H1 (cell line): ENCODE measurements at regions not wholly inside any gene's neighbourhood (a gene's known extent, or its start where the extent isn't known, plus 50 kb on each side); places are given as distances from the start of the nearest gene placed in this dataset.

Source experiments
- CHD1 ChIP-seq: IDR thresholded peaks from 2 replicates; pipeline ENCODE4 v1.6.1; 2012; ENCODE audit warnings: low read depth, low read length, improper control_type of control experiment
- GTF2F1 ChIP-seq: IDR thresholded peaks from 2 replicates; pipeline ENCODE4 v1.6.1; 2012; ENCODE audit warnings: low read depth, low read length, improper control_type of control experiment, borderline replicate concordance
- KDM4A ChIP-seq: IDR thresholded peaks from one replicate; pipeline ENCODE4 v1.7.1; 2012; ENCODE audit warnings: low read depth, mild to moderate bottlenecking, moderate library complexity, low read length, inconsistent platforms; ENCODE audit not compliant: severe bottlenecking
- TF ChIP-seq, protein P1 (sequence below): fragments of 300-600 bp; sonication (generic); IDR thresholded peaks from 2 replicates; pipeline ENCODE4 v1.7.1; 2012; ENCODE audit warnings: low read length, moderate library complexity, mild to moderate bottlenecking, inconsistent platforms; ENCODE audit not compliant: insufficient replicate concordance
- TF ChIP-seq, protein P2 (sequence below): IDR thresholded peaks from 2 replicates; pipeline ENCODE4 v1.6.1; 2012; ENCODE audit warnings: inconsistent platforms

DNA sequence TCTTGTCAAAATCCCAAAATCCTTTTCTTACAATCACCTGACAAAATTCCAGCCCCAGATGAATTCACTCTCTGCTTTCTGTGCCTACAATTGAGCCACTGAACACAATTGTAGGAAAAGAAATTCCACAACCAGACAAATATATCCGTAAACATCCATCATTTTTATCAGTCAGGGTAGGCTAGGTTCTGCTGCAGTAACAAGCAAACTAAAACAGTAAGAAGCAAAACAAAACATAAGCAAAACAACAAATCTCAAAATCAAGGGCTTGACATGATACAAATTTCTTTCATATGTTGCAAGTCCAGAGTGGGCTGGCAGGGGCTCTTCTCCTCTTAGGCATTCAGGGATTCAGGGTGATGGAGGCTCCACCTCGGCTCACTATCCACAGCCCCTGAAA lies 114.2 kb upstream of the MAN2A1 start (continued):
- TF ChIP-seq, protein P1, sequence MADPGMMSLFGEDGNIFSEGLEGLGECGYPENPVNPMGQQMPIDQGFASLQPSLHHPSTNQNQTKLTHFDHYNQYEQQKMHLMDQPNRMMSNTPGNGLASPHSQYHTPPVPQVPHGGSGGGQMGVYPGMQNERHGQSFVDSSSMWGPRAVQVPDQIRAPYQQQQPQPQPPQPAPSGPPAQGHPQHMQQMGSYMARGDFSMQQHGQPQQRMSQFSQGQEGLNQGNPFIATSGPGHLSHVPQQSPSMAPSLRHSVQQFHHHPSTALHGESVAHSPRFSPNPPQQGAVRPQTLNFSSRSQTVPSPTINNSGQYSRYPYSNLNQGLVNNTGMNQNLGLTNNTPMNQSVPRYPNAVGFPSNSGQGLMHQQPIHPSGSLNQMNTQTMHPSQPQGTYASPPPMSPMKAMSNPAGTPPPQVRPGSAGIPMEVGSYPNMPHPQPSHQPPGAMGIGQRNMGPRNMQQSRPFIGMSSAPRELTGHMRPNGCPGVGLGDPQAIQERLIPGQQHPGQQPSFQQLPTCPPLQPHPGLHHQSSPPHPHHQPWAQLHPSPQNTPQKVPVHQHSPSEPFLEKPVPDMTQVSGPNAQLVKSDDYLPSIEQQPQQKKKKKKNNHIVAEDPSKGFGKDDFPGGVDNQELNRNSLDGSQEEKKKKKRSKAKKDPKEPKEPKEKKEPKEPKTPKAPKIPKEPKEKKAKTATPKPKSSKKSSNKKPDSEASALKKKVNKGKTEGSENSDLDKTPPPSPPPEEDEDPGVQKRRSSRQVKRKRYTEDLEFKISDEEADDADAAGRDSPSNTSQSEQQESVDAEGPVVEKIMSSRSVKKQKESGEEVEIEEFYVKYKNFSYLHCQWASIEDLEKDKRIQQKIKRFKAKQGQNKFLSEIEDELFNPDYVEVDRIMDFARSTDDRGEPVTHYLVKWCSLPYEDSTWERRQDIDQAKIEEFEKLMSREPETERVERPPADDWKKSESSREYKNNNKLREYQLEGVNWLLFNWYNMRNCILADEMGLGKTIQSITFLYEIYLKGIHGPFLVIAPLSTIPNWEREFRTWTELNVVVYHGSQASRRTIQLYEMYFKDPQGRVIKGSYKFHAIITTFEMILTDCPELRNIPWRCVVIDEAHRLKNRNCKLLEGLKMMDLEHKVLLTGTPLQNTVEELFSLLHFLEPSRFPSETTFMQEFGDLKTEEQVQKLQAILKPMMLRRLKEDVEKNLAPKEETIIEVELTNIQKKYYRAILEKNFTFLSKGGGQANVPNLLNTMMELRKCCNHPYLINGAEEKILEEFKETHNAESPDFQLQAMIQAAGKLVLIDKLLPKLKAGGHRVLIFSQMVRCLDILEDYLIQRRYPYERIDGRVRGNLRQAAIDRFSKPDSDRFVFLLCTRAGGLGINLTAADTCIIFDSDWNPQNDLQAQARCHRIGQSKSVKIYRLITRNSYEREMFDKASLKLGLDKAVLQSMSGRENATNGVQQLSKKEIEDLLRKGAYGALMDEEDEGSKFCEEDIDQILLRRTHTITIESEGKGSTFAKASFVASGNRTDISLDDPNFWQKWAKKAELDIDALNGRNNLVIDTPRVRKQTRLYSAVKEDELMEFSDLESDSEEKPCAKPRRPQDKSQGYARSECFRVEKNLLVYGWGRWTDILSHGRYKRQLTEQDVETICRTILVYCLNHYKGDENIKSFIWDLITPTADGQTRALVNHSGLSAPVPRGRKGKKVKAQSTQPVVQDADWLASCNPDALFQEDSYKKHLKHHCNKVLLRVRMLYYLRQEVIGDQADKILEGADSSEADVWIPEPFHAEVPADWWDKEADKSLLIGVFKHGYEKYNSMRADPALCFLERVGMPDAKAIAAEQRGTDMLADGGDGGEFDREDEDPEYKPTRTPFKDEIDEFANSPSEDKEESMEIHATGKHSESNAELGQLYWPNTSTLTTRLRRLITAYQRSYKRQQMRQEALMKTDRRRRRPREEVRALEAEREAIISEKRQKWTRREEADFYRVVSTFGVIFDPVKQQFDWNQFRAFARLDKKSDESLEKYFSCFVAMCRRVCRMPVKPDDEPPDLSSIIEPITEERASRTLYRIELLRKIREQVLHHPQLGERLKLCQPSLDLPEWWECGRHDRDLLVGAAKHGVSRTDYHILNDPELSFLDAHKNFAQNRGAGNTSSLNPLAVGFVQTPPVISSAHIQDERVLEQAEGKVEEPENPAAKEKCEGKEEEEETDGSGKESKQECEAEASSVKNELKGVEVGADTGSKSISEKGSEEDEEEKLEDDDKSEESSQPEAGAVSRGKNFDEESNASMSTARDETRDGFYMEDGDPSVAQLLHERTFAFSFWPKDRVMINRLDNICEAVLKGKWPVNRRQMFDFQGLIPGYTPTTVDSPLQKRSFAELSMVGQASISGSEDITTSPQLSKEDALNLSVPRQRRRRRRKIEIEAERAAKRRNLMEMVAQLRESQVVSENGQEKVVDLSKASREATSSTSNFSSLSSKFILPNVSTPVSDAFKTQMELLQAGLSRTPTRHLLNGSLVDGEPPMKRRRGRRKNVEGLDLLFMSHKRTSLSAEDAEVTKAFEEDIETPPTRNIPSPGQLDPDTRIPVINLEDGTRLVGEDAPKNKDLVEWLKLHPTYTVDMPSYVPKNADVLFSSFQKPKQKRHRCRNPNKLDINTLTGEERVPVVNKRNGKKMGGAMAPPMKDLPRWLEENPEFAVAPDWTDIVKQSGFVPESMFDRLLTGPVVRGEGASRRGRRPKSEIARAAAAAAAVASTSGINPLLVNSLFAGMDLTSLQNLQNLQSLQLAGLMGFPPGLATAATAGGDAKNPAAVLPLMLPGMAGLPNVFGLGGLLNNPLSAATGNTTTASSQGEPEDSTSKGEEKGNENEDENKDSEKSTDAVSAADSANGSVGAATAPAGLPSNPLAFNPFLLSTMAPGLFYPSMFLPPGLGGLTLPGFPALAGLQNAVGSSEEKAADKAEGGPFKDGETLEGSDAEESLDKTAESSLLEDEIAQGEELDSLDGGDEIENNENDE, result no peak
- no peak for TF ChIP-seq KDM4A
- TF ChIP-seq, protein P2, sequence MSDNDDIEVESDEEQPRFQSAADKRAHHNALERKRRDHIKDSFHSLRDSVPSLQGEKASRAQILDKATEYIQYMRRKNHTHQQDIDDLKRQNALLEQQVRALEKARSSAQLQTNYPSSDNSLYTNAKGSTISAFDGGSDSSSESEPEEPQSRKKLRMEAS, result no peak
- TF ChIP-seq GTF2F1, result no peak
- TF ChIP-seq CHD1, result no peak
